Tibial nerve (tissue), 4 donors: ENCODE measurements at regions not wholly inside any gene's neighbourhood (a gene's known extent, or its start where the extent isn't known, plus 50 kb on each side); places are given as distances from the start of the nearest gene placed in this dataset.

Experiments used
- DNase-seq, 2 donors: peaks; one replicate each; pipeline ENCODE4 v3.0.0-alpha.2; 2019; ENCODE audit warnings: low spot score in 2 of 2
- H3K27ac ChIP-seq, 4 donors: fragments of 200-600 bp; sonication (generic) in 3 of 4; one replicate each; pipeline ENCODE4 v1.5.1; 2017 to 2019; ENCODE audit warnings: mild to moderate bottlenecking in 1 of 4
- H3K27me3 ChIP-seq, 2 donors: fragments of 200-600 bp; sonication (generic) in 1 of 2; one replicate each; pipeline versions ENCODE4 v1.5.1 to v1.6.0; 2017 to 2019
- H3K36me3 ChIP-seq, 3 donors: fragments of 200-600 bp; sonication (generic); one replicate each; pipeline ENCODE4 v1.5.1; 2018 to 2019
- H3K4me1 ChIP-seq, 4 donors: fragments of 200-600 bp; sonication (generic) in 3 of 4; one replicate each; pipeline ENCODE4 v1.5.1; 2017 to 2019
- H3K4me3 ChIP-seq, 4 donors: fragments of 200-600 bp; sonication (generic) in 3 of 4; one replicate each; pipeline ENCODE4 v1.5.1; 2017 to 2019; ENCODE audit warnings: mild to moderate bottlenecking in 1 of 4, moderate library complexity in 1 of 4
- H3K9me3 ChIP-seq, 4 donors: fragments of 200-600 bp; sonication (generic) in 3 of 4; one replicate each; pipeline ENCODE4 v1.5.1; 2017 to 2019
- CTCF ChIP-seq, 5 experiments: fragments of 200-600 bp in 3 of 5; fragments of 450-650 bp in 2 of 5; sonication (generic) in 3 of 5; IDR thresholded peaks; one replicate each; pipeline ENCODE4 v1.5.1; 2016 to 2019; ENCODE audit warnings: antibody characterized with exemption in 5 of 5, mild to moderate bottlenecking in 3 of 5, moderate library complexity in 2 of 5
- EP300 ChIP-seq, 2 donors: sonication (generic); formaldehyde crosslinking; IDR thresholded peaks; one replicate each; pipeline ENCODE4 v1.6.1; 2017; ENCODE audit warnings: antibody characterized with exemption in 2 of 2, mild to moderate bottlenecking in 1 of 2
- POLR2A ChIP-seq, 2 donors: fragments of 450-650 bp; IDR thresholded peaks; one replicate each; pipeline ENCODE4 v1.6.1; 2017; ENCODE audit warnings: antibody characterized with exemption in 2 of 2, mild to moderate bottlenecking in 2 of 2, moderate library complexity in 2 of 2
- WGBS, 2 donors: methylation state at CpG; one replicate each; pipeline ENCODE4 v1.1.5; 2018; 5-methylcytosine and 5-hydroxymethylcytosine counted together

GRCh38 chr17:65278820-65279184 is 141.6 kb downstream of the RGS9 start:
- 58 to 74% methylated on average over 9 to 10 of the region's 10 CpGs for WGBS, 2 donors
- Histone ChIP-seq H3K9me3 (peaks cover 0 to 4% (median 0%) of the 10 kb centered on the region in 4 donors), H3K4me1 (peaks cover 0 to 9% (median 0%) of the 10 kb centered on the region in 4 donors), H3K27ac (no peak overlapping the region), H3K27me3 (no peaks in the 10 kb centered on the region), H3K36me3 (no peaks in the 10 kb centered on the region), H3K4me3 (no peak overlapping the region)
- TF ChIP-seq POLR2A (IDR thresholded peaks at IDR 0.05) (no peak), EP300 (IDR thresholded peaks at IDR 0.05) (no peak), CTCF (IDR thresholded peaks at IDR 0.05) (no peak)
- no peak for DNase-seq

GRCh38 chr17:65278050-65278819 is 141.1 kb downstream of the RGS9 start:
- no peaks in the 10 kb centered on the region for H3K27me3 ChIP-seq
- H3K36me3 ChIP-seq: no peaks in the 10 kb centered on the region
- no peak for DNase-seq
- H3K4me3 ChIP-seq: no peak overlapping the region
- peaks cover 0 to 3% (median 0%) of the 10 kb centered on the region in 4 donors for H3K9me3 ChIP-seq
- no peak overlapping the region for H3K27ac ChIP-seq
- WGBS, 2 donors: 38 to 62% methylated on average over 7 to 12 of the region's 12 CpGs
- peaks cover 0 to 9% (median 0%) of the 10 kb centered on the region in 4 donors for H3K4me1 ChIP-seq
- TF ChIP-seq CTCF (IDR thresholded peaks at IDR 0.05) (peak in 3 of 5 experiments; percentile 35 to 38 (median 36)), POLR2A (IDR thresholded peaks at IDR 0.05) (no peak)

GRCh38 chr17:65277576-65277975 is 140.4 kb downstream of the RGS9 start:
- no peak overlapping the region for H3K27ac ChIP-seq
- peaks cover 0 to 9% (median 0%) of the 10 kb centered on the region in 4 donors for H3K4me1 ChIP-seq
- H3K36me3 ChIP-seq: no peaks in the 10 kb centered on the region
- no peak overlapping the region for H3K4me3 ChIP-seq
- DNase-seq: no peak
- H3K9me3 ChIP-seq: no peaks in the 10 kb centered on the region
- H3K27me3 ChIP-seq: no peaks in the 10 kb centered on the region
- TF ChIP-seq EP300 (IDR thresholded peaks at IDR 0.05) (no peak), POLR2A (IDR thresholded peaks at IDR 0.05) (no peak), CTCF (IDR thresholded peaks at IDR 0.05) (no peak)
- 17 to 23% methylated on average over 10 of the region's 10 CpGs for WGBS, 2 donors
